Inflammatory macrophage (primary cell): ENCODE measurements at regions not wholly inside any gene's neighbourhood (a gene's known extent, or its start where the extent isn't known, plus 50 kb on each side); places are given as distances from the start of the nearest gene placed in this dataset.

Experiments used
- DNase-seq, 2 donors: peaks; one replicate each; pipeline ENCODE4 v3.0.0-alpha.2; 2020 to 2022

- DNase-seq, result no peak
Observed at GRCh38 chr2:150976604-150977003, 285.1 kb downstream of the RBM43 start.

DNA sequence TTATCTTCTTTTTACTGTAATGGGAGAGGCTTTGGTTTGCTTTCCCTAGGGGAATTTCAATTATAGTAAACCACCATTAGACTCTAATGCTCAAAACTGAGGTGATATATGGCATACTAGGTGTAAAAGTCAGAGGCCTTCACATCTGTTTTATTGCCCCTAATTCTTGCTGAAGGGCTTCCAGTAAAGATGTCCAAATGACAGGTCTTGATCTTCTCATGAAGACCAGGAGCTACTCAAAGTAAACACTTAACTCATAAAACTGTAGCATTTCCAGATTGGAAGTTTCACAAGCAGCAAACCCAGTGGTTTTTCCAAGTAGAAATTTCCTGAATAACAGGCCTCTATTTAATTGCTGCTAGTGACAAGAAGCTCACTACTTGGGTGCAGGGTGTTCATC is 286.8 kb downstream of the RBM43 start:
- no peak for DNase-seq

DNA sequence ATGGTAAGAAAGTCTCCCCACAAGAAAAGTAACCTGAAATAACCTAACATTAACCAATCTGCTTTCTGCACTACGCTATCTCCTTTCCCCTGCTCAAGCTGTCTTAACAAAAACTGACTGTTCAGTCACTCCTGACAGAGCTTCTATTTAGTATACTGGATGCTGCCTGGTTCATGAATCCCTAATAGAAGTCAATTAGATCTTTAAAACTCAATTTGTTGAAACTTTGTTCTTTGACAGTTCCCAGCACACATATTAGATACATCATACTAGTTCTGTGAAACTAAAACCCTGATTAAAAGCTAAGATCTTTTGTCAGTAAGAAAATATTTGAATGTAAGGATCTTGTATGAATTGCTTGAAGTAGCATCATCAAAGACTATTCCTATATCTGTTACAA is 287.4 kb downstream of the RBM43 start:
- DNase-seq, result no peak

DNA sequence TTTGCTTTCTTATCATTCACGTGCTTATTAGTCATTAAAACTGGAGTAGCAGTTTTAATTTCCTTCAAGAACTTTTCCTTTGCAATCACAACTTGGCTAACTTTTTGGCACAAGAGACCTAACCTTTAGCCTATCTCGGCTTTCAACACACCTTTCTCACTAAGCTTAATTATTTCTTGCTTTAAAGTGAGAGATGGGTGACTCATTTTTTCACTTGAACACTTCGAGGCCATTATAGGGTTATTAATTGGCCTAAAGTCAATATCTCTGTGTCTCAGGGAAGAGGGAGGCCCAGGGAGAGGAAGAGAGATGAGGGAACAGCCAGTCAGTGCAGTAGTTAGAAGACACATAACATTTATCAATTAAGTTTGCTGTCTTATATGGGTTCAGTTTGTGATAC is 289.8 kb downstream of the RBM43 start:
- DNase-seq, result no peak

DNA sequence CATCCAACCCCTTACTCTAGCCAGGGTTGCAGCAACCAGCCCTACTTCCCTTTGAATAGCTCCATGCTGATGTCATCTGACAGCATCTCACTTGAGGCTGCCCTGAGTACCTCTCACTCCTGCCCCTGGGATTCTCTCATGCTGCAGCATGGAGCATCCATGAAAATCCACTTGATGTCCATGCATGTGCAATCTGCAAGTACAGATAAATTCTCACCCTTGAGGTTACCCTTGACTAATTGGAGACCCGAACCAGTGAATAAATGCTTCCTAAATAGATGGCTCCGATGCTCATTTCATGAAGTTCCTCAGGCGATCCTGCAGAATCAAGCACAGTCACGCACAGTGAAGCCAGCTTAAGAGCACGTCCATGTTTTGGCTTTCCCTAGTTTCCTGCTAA is 298.3 kb downstream of the RBM43 start:
- no peak for DNase-seq

GRCh38 chr2:150955231-150955630 is 306.4 kb downstream of the RBM43 start:
- DNase-seq, result no peak

DNA sequence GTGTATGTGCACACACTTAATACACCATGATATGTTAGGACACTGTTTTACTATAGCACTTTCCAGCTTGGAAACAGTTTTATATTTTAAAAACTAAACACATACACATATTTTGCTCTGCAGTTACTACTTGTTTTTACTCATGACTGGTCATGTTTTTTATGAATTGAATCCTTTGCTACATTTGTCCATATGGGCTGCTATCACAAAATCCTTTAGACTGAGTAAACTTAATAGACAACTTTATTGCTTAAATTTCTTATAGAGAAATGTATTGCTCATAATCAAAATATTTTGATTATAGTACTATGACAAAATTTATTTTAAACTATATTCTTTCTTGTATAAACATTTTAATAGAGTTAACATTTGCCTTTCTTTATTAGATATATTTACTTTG is 314.8 kb downstream of the RBM43 start:
- DNase-seq, result no peak

GRCh38 chr2:150944315-150944714 is 317.3 kb downstream of the RBM43 start:
- no peak for DNase-seq

- no peak for DNase-seq
Observed at GRCh38 chr2:150939087-150939486, 322.6 kb downstream of the RBM43 start.

- DNase-seq, result no peak
Observed at GRCh38 chr2:150938527-150938926, 323.1 kb downstream of the RBM43 start.

DNA sequence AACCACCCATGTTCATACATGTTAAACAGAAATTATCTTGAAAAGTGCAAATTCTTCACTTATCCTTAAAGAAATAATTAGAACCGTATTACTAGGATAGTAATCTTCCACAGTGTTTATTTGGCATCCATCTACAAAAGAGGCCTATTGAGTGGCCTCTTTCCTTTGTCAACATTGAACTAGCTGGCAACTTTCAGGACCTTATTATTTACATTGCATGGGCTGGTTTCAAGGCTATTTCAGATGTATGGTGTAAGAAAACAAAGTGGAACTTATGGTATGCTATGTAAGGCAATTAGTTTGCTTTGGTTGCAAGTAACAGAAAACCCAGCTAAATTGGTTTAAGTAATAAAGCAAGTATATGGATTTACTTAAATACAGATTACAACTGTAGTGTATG is 324.6 kb downstream of the RBM43 start:
- no peak for DNase-seq

GRCh38 chr2:150931451-150931850 is 330.2 kb downstream of the RBM43 start:
- no peak for DNase-seq

GRCh38 chr2:150925611-150926010 is 336.1 kb downstream of the RBM43 start:
- no peak for DNase-seq

GRCh38 chr2:150924878-150925277 is 336.8 kb downstream of the RBM43 start:
- DNase-seq, result no peak

DNA sequence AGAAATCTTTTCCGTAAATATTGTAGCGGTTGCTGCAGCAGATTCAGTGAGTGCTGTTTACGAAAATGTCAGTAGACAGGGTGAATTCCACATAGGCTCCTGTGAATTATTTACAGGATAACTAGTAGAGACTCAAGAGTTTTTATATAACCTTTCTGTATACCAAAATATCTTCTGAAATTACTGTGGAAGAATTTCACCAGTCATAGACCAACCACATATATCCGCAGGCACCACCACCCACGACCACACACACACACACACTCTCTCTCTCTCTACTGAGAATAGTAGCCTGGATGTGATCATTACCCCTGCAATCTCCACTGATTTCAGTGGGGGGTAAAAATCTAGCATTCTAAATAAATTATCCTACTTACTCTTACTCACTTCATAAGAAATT is 341.8 kb downstream of the RBM43 start:
- DNase-seq, result no peak

DNA sequence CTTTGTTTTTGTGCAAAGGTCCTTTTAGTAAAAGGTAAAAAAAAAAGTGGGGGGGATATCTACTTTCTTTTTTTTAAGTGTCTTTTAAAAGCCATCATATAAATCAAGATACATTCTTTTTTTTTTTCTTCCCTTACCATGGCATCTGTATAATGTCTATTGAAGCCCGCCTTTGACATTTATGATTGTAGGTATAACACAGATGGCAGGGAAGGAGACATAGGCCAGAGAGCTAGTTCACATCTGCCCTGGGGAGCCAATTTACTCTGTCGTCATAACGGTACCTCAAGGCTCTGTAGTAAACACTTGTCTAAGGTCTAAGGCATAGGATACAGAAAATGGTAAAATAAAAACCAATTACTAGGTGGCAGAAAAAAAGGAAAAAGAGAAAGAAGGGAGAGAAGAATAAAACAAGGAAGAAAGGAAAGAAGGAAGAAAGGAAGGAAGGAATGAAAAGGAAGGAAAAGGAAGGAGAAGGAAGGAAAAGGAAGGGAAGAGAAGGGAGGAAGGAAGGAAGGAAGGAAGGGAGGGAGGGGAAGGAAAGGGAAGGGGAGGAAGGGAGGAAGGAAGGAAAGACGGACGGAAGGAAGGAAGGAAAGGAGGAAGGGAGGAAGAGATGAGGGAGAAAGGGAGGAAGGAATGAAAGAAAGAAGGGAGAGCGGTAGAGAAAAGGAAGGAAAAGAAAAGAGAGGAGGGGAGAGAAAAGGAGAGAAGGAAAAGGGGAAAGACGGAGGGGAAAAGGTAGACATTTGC is 343.5 kb downstream of the RBM43 start:
- DNase-seq, result no peak

GRCh38 chr2:150916467-150917396 is 344.9 kb downstream of the RBM43 start:
- no peak for DNase-seq

- peak; percentile 79 to 80 for DNase-seq
Observed at GRCh38 chr2:150911766-150912280, 349.8 kb downstream of the RBM43 start.

- DNase-seq, result no peak
Observed at GRCh38 chr2:150909613-150910012, 352.1 kb downstream of the RBM43 start.

DNA sequence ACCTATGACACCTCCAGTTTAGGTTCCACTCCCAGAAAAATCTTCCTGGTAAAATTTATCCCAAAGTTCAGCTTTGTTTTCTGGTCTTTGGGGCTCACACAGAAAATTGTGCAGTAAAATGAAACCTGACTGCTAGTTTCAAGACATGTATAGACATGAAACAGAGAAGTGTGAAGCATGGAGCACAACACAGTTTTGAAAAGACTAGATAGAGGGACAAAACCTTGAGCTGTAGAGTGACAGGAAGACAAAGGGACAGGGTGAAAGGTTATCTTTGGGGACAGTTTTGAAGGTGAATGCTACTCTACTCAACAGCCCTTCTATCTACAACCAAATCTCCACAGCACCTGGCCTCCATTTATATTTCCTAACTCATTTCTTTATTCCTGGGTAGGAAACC is 352.6 kb downstream of the RBM43 start:
- DNase-seq, result no peak

DNA sequence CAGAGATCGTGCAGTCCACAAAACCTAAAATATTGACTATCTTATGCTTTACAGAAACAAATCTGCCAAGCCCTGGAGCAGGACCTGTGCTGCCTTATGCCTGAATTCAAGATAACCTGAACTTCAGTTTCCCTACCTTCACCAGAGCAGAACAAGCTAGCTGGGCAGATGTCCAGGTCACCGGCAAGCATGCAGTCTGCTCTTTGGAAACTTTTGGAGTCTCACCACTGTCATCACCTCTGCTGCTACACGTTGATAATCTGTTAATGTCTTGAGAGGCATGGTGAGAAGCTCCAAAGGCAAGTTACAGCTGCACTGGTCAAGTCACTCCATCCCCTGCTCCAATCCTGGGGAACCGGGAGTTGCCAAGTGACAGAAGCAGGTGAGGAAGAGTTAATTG is 354.2 kb downstream of the RBM43 start:
- no peak for DNase-seq

DNA sequence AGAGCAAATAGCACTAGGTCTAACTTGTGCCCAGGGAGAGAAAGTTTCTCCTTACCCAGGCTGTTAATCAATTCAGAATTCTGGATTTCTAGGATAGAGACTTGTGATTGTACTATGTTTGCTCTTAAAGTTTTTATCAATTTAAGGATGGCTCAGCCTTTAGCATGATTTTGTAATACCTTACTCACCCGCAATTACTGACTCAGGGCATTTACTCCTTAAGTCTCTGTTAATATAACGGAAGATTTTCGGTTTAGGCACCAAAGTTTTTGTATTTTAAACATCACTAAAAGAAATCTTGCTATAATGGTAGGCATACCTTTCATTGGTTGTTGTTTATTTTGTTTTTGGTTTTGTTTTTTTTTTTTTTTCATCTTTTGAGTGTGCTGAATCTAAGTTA is 358.2 kb downstream of the RBM43 start:
- DNase-seq, result no peak

DNA sequence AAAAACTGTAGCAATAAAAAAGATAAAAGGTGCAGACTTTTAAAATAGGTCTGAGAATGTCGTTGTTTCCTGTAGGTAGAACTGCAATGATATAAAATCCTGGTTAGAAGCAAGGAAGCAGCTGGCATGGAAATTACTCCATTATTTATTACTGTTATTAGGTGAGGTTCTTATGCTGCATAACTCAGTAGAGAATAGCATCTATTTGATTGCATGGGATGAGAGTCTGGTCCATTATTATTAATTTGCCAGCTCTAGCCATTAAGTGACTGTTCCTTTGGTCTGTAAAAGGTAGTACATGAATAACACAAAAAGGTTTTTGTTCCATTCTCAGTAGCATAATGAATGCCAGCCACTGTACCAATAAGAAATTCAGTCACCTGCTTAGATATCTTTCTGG is 358.6 kb downstream of the RBM43 start:
- no peak for DNase-seq

DNA sequence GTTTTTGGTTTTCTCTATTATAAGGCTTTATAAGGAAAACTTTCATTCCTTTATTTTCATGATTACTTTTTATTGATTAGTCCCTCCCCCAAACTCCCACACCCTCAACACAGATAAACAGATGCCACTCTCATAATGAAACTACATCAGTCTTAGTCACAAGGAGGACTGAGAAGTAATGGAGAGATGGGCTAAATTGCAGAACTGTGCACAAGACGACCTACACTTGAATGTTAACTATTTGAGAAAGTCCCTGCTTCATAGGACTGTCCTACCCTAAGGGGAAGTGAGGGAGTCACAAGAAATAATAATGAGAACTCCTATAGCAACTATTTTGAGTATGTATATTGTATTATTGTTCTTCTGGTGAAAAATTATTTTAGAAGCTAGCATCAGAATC is 360.8 kb downstream of the RBM43 start:
- no peak for DNase-seq
